ENCODE measurements at regions not wholly inside any gene's neighbourhood (a gene's known extent, or its start where the extent isn't known, plus 50 kb on each side); places are given as distances from the start of the nearest gene placed in this dataset.

DNA sequence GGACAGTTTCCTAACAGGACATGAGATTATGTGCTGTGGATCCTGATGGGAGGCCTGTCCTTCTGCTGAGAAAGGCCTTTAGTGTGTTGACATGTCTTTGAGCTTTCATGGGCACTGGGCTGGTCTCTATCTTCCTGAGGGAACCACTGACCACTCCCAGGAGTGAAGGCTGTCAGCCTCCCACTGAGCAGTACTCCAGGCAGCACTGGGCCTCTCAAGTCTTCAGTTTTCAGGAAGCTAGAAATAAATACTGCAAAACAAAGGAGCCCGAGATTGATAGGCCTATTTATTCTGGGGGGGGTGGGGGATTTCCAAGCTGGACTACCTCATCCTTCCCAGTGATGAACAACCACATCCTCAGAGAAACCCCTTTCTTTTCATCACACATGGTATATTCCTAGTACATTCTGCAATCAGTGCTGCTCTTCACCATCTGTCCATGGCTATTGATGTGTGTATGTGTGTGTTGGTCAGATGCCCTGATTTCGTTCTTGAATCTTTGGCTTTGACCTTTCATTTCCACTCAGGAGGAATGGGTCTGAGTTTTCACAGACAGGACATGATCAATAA, 180.9 kb upstream of the SPTLC3 start:
- TF ChIP-seq, protein P1, sequence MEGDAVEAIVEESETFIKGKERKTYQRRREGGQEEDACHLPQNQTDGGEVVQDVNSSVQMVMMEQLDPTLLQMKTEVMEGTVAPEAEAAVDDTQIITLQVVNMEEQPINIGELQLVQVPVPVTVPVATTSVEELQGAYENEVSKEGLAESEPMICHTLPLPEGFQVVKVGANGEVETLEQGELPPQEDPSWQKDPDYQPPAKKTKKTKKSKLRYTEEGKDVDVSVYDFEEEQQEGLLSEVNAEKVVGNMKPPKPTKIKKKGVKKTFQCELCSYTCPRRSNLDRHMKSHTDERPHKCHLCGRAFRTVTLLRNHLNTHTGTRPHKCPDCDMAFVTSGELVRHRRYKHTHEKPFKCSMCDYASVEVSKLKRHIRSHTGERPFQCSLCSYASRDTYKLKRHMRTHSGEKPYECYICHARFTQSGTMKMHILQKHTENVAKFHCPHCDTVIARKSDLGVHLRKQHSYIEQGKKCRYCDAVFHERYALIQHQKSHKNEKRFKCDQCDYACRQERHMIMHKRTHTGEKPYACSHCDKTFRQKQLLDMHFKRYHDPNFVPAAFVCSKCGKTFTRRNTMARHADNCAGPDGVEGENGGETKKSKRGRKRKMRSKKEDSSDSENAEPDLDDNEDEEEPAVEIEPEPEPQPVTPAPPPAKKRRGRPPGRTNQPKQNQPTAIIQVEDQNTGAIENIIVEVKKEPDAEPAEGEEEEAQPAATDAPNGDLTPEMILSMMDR (IDR thresholded peaks at IDR 0.05) = no peak
- TF ChIP-seq POLR2A (IDR thresholded peaks at IDR 0.05) (no peak), POLR2AphosphoS5 (IDR thresholded peaks at IDR 0.05) (no peak)
